ENCODE measurements at regions not wholly inside any gene's neighbourhood (a gene's known extent, or its start where the extent isn't known, plus 50 kb on each side); places are given as distances from the start of the nearest gene placed in this dataset.

DNA sequence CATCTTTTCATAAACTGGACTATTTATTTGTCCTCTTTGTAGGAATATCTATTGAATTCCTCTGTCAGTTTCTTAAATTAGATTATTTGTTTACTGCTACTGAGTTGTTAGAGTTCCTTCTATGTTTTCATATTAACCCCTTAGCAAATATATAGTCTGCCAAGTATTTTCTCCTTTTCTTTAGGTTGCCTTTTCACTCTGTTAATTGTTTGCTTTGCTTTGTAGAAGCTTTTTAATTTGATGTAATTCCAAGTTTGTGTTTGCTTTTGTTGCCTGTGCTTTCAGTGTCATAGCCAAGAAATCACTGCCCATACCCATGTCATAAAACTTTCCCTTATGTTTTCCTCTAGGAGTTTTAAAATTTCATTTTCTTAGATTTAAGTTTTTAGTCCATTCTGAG lies 256.2 kb upstream of the SEMA3A start:
- no peak for TF ChIP-seq POLR2A (IDR thresholded peaks at IDR 0.05)
- TF ChIP-seq EP300 (IDR thresholded peaks at IDR 0.05), result no peak
